PFSK-1 (cell line): ENCODE measurements at regions not wholly inside any gene's neighbourhood (a gene's known extent, or its start where the extent isn't known, plus 50 kb on each side); places are given as distances from the start of the nearest gene placed in this dataset.

ENCODE experiments used
- FOXP2 ChIP-seq: optimal IDR thresholded peaks from 2 replicates; pipeline ENCODE3; 2011; ENCODE audit warnings: borderline replicate concordance, control low read depth, inconsistent platforms; ENCODE audit not compliant: insufficient read depth; ENCODE audit errors: extremely low read length, extremely low read depth
- POLR2AphosphoS5 ChIP-seq: IDR thresholded peaks from 2 replicates; pipeline ENCODE4 v1.6.1; 2012; ENCODE audit warnings: low read depth, mild to moderate bottlenecking, control low read depth, low read length, moderate library complexity
- REST ChIP-seq, 2 experiments: IDR thresholded peaks; 2 replicates each; pipeline versions ENCODE4 v1.6.1 to v1.8.0; 2011 to 2012; ENCODE audit warnings: low read depth in 2 of 2, low read length in 2 of 2, control low read depth in 1 of 2, inconsistent platforms in 1 of 2, mild to moderate bottlenecking in 1 of 2, moderate library complexity in 1 of 2; ENCODE audit not compliant: insufficient read depth in 1 of 2
- SIN3A ChIP-seq: IDR thresholded peaks from 2 replicates; pipeline ENCODE4 v1.6.1; 2012; ENCODE audit warnings: mild to moderate bottlenecking, low read length, moderate library complexity, borderline replicate concordance; ENCODE audit not compliant: insufficient read depth
- TAF1 ChIP-seq: IDR thresholded peaks from 2 replicates; pipeline ENCODE4 v1.6.1; 2012; ENCODE audit warnings: low read length, control low read depth, borderline replicate concordance; ENCODE audit not compliant: insufficient read depth

GRCh38 chr6:140018588-140018987 lies 644.1 kb upstream of the CITED2 start:
- TF ChIP-seq POLR2AphosphoS5 (no peak), FOXP2 (no peak), SIN3A (no peak), REST (IDR thresholded peaks at IDR 0.05; ENCODE audit: insufficient read depth in 1 of 2, low read depth in 2 of 2, low read length in 2 of 2) (no peak), TAF1 (no peak)
